SK-N-MC (cell line): ENCODE measurements at regions not wholly inside any gene's neighbourhood (a gene's known extent, or its start where the extent isn't known, plus 50 kb on each side); places are given as distances from the start of the nearest gene placed in this dataset.
"Not testable (repeated sequence)": the region's sequence is repeated elsewhere in the genome, so short reads cannot be mapped to it uniquely, and the experiment has no call there.

Source experiments
- DNase-seq: peaks from one replicate; pipeline ENCODE4 v3.0.0-alpha.2; 2011; ENCODE audit warnings: low read depth, low spot score
- H3K27ac ChIP-seq: fragments of 200-600 bp; sonication (generic); 2 replicates; pipeline ENCODE4 v1.5.1; 2016; ENCODE audit warnings: mixed run types
- H3K36me3 ChIP-seq: fragments of 200-600 bp; sonication (generic); 2 replicates; pipeline ENCODE4 v1.6.1; 2017; ENCODE audit warnings: antibody characterized with exemption, low read length, mixed read lengths; ENCODE audit not compliant: insufficient read depth
- H3K4me3 ChIP-seq: fragments of 200-600 bp; sonication (generic); 2 replicates; pipeline ENCODE4 v1.5.1; 2016
- H3K9ac ChIP-seq: fragments of 200-600 bp; sonication (generic); 2 replicates; pipeline ENCODE4 v1.8.0; 2017; ENCODE audit warnings: mixed run types, mixed read lengths; ENCODE audit not compliant: insufficient read length
- H3K9me3 ChIP-seq: fragments of 200-600 bp; sonication (generic); 2 replicates; pipeline ENCODE4 v1.6.1; 2017; ENCODE audit warnings: low read depth, mild to moderate bottlenecking, antibody characterized with exemption, low read length, moderate library complexity, mixed read lengths
- EZH2 ChIP-seq: fragments of 200-600 bp; sonication (generic); IDR thresholded peaks from one replicate; pipeline ENCODE4 v1.6.1; 2017; ENCODE audit warnings: antibody characterized with exemption
- FOXP2 ChIP-seq: optimal IDR thresholded peaks from 2 replicates; pipeline ENCODE3; 2011; ENCODE audit warnings: mild to moderate bottlenecking, moderate library complexity; ENCODE audit not compliant: insufficient read depth; ENCODE audit errors: extremely low read length, control extremely low read depth
- POLR2AphosphoS5 ChIP-seq: IDR thresholded peaks from 2 replicates; pipeline ENCODE4 v1.6.1; 2012; ENCODE audit warnings: mild to moderate bottlenecking, low read depth, low read length, borderline replicate concordance

GRCh38 chr12:37441371-37441770 is 875.2 kb upstream of the ALG10B start:
- H3K4me3 ChIP-seq, H3K27ac ChIP-seq, H3K36me3 ChIP-seq, H3K9ac ChIP-seq, DNase-seq, H3K9me3 ChIP-seq: not testable (repeated sequence)

- H3K36me3 ChIP-seq, H3K9me3 ChIP-seq, DNase-seq, H3K9ac ChIP-seq, H3K27ac ChIP-seq, H3K4me3 ChIP-seq: not testable (repeated sequence)
Measured at GRCh38 chr12:37455646-37456045, 860.9 kb upstream of the ALG10B start.

GRCh38 chr12:37497939-37498338 is 818.6 kb upstream of the ALG10B start:
- H3K9me3 ChIP-seq, H3K36me3 ChIP-seq, H3K27ac ChIP-seq, H3K9ac ChIP-seq, DNase-seq, H3K4me3 ChIP-seq: not testable (repeated sequence)

GRCh38 chr12:37510256-37510655 is 806.3 kb upstream of the ALG10B start:
- not testable (repeated sequence) for H3K4me3 ChIP-seq, H3K36me3 ChIP-seq, H3K9ac ChIP-seq, DNase-seq, H3K9me3 ChIP-seq, H3K27ac ChIP-seq

GRCh38 chr12:37540581-37540980 is 776.0 kb upstream of the ALG10B start:
- not testable (repeated sequence) for H3K9ac ChIP-seq, H3K9me3 ChIP-seq, DNase-seq, H3K4me3 ChIP-seq, H3K36me3 ChIP-seq, H3K27ac ChIP-seq

GRCh38 chr12:37541356-37541755 is 775.2 kb upstream of the ALG10B start:
- Histone ChIP-seq H3K27ac (no peak overlapping the region), H3K4me3 (no peak overlapping the region), H3K9ac (no peak overlapping the region), H3K9me3 (no peaks in the 10 kb centered on the region), H3K36me3 (no peaks in the 10 kb centered on the region)
- DNase-seq, result no peak
- no peak for TF ChIP-seq EZH2
- TF ChIP-seq FOXP2, result no peak
- TF ChIP-seq POLR2AphosphoS5, result no peak

- no peak overlapping the region for H3K4me3 ChIP-seq
- TF ChIP-seq EZH2, result no peak
- no peak for TF ChIP-seq FOXP2
- TF ChIP-seq POLR2AphosphoS5, result no peak
- H3K27ac ChIP-seq, result no peak overlapping the region
- no peak overlapping the region for H3K9ac ChIP-seq
- no peak for DNase-seq
- no peaks in the 10 kb centered on the region for H3K36me3 ChIP-seq
- H3K9me3 ChIP-seq, result no peaks in the 10 kb centered on the region
Measured at GRCh38 chr12:37543131-37543965, 773.2 kb upstream of the ALG10B start.

GRCh38 chr12:37543966-37544668 is 772.5 kb upstream of the ALG10B start:
- no peak overlapping the region for H3K4me3 ChIP-seq
- DNase-seq, result no peak
- no peaks in the 10 kb centered on the region for H3K9me3 ChIP-seq

GRCh38 chr12:37544669-37545330 is 771.8 kb upstream of the ALG10B start:
- H3K27ac ChIP-seq, H3K4me3 ChIP-seq, H3K9me3 ChIP-seq, H3K9ac ChIP-seq, H3K36me3 ChIP-seq, DNase-seq: not testable (repeated sequence)

More at GRCh38 chr12:37543966-37544668, 772.5 kb upstream of the ALG10B start:
- Histone ChIP-seq H3K27ac (no peak overlapping the region), H3K9ac (no peak overlapping the region), H3K36me3 (no peaks in the 10 kb centered on the region)
- no peak for TF ChIP-seq POLR2AphosphoS5
- no peak for TF ChIP-seq FOXP2
- no peak for TF ChIP-seq EZH2
